Prostate gland (tissue), 2 donors: ENCODE measurements at regions not wholly inside any gene's neighbourhood (a gene's known extent, or its start where the extent isn't known, plus 50 kb on each side); places are given as distances from the start of the nearest gene placed in this dataset.

Source experiments
- DNase-seq: peaks from one replicate; pipeline ENCODE4 v3.0.0-alpha.2; 2019; ENCODE audit warnings: low spot score
- H3K27ac ChIP-seq, 2 donors: fragments of 200-600 bp; sonication (generic); 2 replicates each; pipeline ENCODE4 v1.5.1; 2017 to 2019
- H3K27me3 ChIP-seq: fragments of 200-600 bp; sonication (generic); replicated peaks from 2 replicates; pipeline ENCODE4 v1.5.1; 2019; ENCODE audit not compliant: insufficient read depth
- H3K36me3 ChIP-seq, 2 donors: fragments of 200-600 bp; sonication (generic); 1 replicate in 1 of 2; 2 replicates in 1 of 2; pipeline versions ENCODE4 v1.5.1 to v1.8.1; 2017 to 2019
- H3K4me1 ChIP-seq: fragments of 200-600 bp; sonication (generic); replicated peaks from 2 replicates; pipeline ENCODE4 v1.5.1; 2019
- H3K4me3 ChIP-seq, 2 donors: fragments of 200-600 bp; sonication (generic); 2 replicates each; pipeline ENCODE4 v1.5.1; 2017 to 2019
- H3K9me3 ChIP-seq: fragments of 200-600 bp; sonication (generic); 2 replicates; pipeline ENCODE4 v1.5.1; 2017
- CTCF ChIP-seq, 4 experiments: fragments of 200-600 bp in 2 of 4; fragments of 450-650 bp in 2 of 4; sonication (generic) in 2 of 4; IDR thresholded peaks; 1 replicate in 3 of 4; 2 replicates in 1 of 4; pipeline ENCODE4 v1.5.1; 2016 to 2019; ENCODE audit warnings: antibody characterized with exemption in 4 of 4, mild to moderate bottlenecking in 2 of 4, moderate library complexity in 2 of 4
- POLR2A ChIP-seq: fragments of 450-650 bp; IDR thresholded peaks from one replicate; pipeline ENCODE4 v1.6.1; 2016; ENCODE audit warnings: antibody characterized with exemption, mild to moderate bottlenecking
- POLR2AphosphoS5 ChIP-seq: sonication (generic); formaldehyde crosslinking; IDR thresholded peaks from one replicate; pipeline ENCODE4 v1.6.1; 2017; ENCODE audit warnings: antibody characterized with exemption
- WGBS: methylation state at CpG from one replicate; pipeline ENCODE4 v1.1.5; 2018; 5-methylcytosine and 5-hydroxymethylcytosine counted together
- intact Hi-C: fragments of 100-400 bp; cut with DNase I; formaldehyde crosslinking; loops from one replicate; pipeline ENCODE4 v1.14.2; 2022

GRCh38 chr11:42772886-42773285 is 538.9 kb upstream of the API5 start:
- Histone ChIP-seq H3K27ac (no peak overlapping the region), H3K9me3 (no peaks in the 10 kb centered on the region), H3K4me1 (no peaks in the 10 kb centered on the region), H3K36me3 (no peaks in the 10 kb centered on the region), H3K27me3 (no peaks in the 10 kb centered on the region), H3K4me3 (no peak overlapping the region)
- no peak for DNase-seq
- intact Hi-C loops: no loop called here
- TF ChIP-seq POLR2AphosphoS5: no peak
- no peak for TF ChIP-seq POLR2A
- TF ChIP-seq CTCF (IDR thresholded peaks at IDR 0.05): no peak
- WGBS: 68% methylated on average over 5 of the region's 5 CpGs

- intact Hi-C loops: no loop called here
- Histone ChIP-seq H3K27me3 (no peaks in the 10 kb centered on the region), H3K27ac (no peak overlapping the region), H3K36me3 (no peaks in the 10 kb centered on the region), H3K4me3 (no peak overlapping the region), H3K4me1 (no peaks in the 10 kb centered on the region), H3K9me3 (no peaks in the 10 kb centered on the region)
- DNase-seq: no peak
- TF ChIP-seq POLR2A (no peak), CTCF (IDR thresholded peaks at IDR 0.05) (no peak), POLR2AphosphoS5 (no peak)
- 91% methylated on average over 5 of the region's 5 CpGs for WGBS
Measured at GRCh38 chr11:42773729-42774128, 538.1 kb upstream of the API5 start.

- DNase-seq: no peak
- H3K9me3 ChIP-seq: no peaks in the 10 kb centered on the region
- WGBS: 76% methylated on average over 1 of the region's 1 CpG
- intact Hi-C loops: no loop called here
- no peak overlapping the region for H3K27ac ChIP-seq
- no peaks in the 10 kb centered on the region for H3K27me3 ChIP-seq
- H3K4me1 ChIP-seq: no peaks in the 10 kb centered on the region
- no peak for TF ChIP-seq POLR2AphosphoS5
- TF ChIP-seq CTCF (IDR thresholded peaks at IDR 0.05): no peak
- TF ChIP-seq POLR2A: no peak
- H3K36me3 ChIP-seq: no peaks in the 10 kb centered on the region
- H3K4me3 ChIP-seq: no peak overlapping the region
Measured at GRCh38 chr11:42774567-42774966, 537.2 kb upstream of the API5 start.

GRCh38 chr11:42777776-42778175 is 534.0 kb upstream of the API5 start:
- no peak for TF ChIP-seq POLR2AphosphoS5
- no peak for TF ChIP-seq POLR2A
- no peak for TF ChIP-seq CTCF (IDR thresholded peaks at IDR 0.05)
- Histone ChIP-seq H3K27ac (no peak overlapping the region), H3K9me3 (no peaks in the 10 kb centered on the region), H3K4me3 (no peak overlapping the region), H3K27me3 (no peaks in the 10 kb centered on the region), H3K4me1 (no peaks in the 10 kb centered on the region), H3K36me3 (no peaks in the 10 kb centered on the region)
- WGBS: 90% methylated on average over 4 of the region's 4 CpGs
- intact Hi-C loops: no loop called here
- no peak for DNase-seq

GRCh38 chr11:42778193-42778592 is 533.6 kb upstream of the API5 start:
- H3K4me1 ChIP-seq: no peaks in the 10 kb centered on the region
- H3K9me3 ChIP-seq: no peaks in the 10 kb centered on the region
- H3K27me3 ChIP-seq: no peaks in the 10 kb centered on the region
- DNase-seq: no peak
- no peak overlapping the region for H3K4me3 ChIP-seq
- no peak overlapping the region for H3K27ac ChIP-seq
- intact Hi-C loops: no loop called here
- TF ChIP-seq POLR2A: no peak
- no peak for TF ChIP-seq CTCF (IDR thresholded peaks at IDR 0.05)
- no peak for TF ChIP-seq POLR2AphosphoS5
- H3K36me3 ChIP-seq: no peaks in the 10 kb centered on the region
- WGBS: 100% methylated on average over 1 of the region's 1 CpG
